HFFc6 (cell line): ENCODE measurements at regions not wholly inside any gene's neighbourhood (a gene's known extent, or its start where the extent isn't known, plus 50 kb on each side); places are given as distances from the start of the nearest gene placed in this dataset.

Experiments used
- DNase-seq: peaks from one replicate; pipeline ENCODE4 v3.0.0-alpha.2; 2018
- H3K27ac Mint-ChIP-seq: 2 replicates; pipeline ENCODE4 v1.8.0; 2020; ENCODE audit warnings: mild to moderate bottlenecking, mixed read lengths
- H3K27me3 Mint-ChIP-seq: 2 replicates; pipeline ENCODE4 v1.8.0; 2021; ENCODE audit warnings: mild to moderate bottlenecking, moderate library complexity, mixed read lengths; ENCODE audit not compliant: insufficient read depth
- H3K36me3 Mint-ChIP-seq: 2 replicates; pipeline ENCODE4 v1.8.0; 2021; ENCODE audit warnings: low read depth, mixed read lengths
- H3K4me1 Mint-ChIP-seq: 2 replicates; pipeline ENCODE4 v1.8.0; 2020; ENCODE audit warnings: low read depth, mixed read lengths
- H3K4me3 Mint-ChIP-seq: 2 replicates; pipeline ENCODE4 v1.8.0; 2020; ENCODE audit warnings: mild to moderate bottlenecking, moderate library complexity, mixed read lengths
- H3K9me3 Mint-ChIP-seq: 2 replicates; pipeline ENCODE4 v1.8.0; 2020; ENCODE audit warnings: mild to moderate bottlenecking, mixed read lengths
- CTCF ChIP-seq: fragments of 200-600 bp; sonication (generic); IDR thresholded peaks from 2 replicates; pipeline ENCODE4 v1.5.0; 2021; ENCODE audit warnings: antibody characterized with exemption, mild to moderate bottlenecking

GRCh38 chr3:81289676-81290075, 471.8 kb downstream of the GBE1 start:
- no peak for DNase-seq
- Mint-ChIP-seq H3K4me1 (peaks cover 9% of the 10 kb centered on the region), H3K27ac (no peak overlapping the region), H3K27me3 (peaks cover 10% of the 10 kb centered on the region), H3K9me3 (no peaks in the 10 kb centered on the region), H3K36me3 (no peaks in the 10 kb centered on the region), H3K4me3 (peak overlapping the region; percentile 64)
- no peak for TF ChIP-seq CTCF

- Mint-ChIP-seq H3K9me3 (no peaks in the 10 kb centered on the region), H3K27ac (peak overlapping the region; percentile 51), H3K36me3 (no peaks in the 10 kb centered on the region), H3K27me3 (peaks cover 3% of the 10 kb centered on the region; the same call in 1 of the 2 replicates), H3K4me1 (peaks cover 51% of the 10 kb centered on the region), H3K4me3 (peak overlapping the region; percentile 76)
- no peak for TF ChIP-seq CTCF
- peak; percentile 13 for DNase-seq
These were observed 481.7 kb downstream of the GBE1 start for GRCh38 chr3:81279481-81280379.

GRCh38 chr3:81277853-81278252, 483.6 kb downstream of the GBE1 start:
- Mint-ChIP-seq H3K27ac (no peak overlapping the region), H3K9me3 (no peaks in the 10 kb centered on the region), H3K4me1 (peaks cover 59% of the 10 kb centered on the region), H3K36me3 (no peaks in the 10 kb centered on the region), H3K4me3 (no peak overlapping the region), H3K27me3 (peaks cover 3% of the 10 kb centered on the region; the same call in 1 of the 2 replicates)
- DNase-seq = no peak
- TF ChIP-seq CTCF = no peak

- H3K4me1 Mint-ChIP-seq = peaks cover 32% of the 10 kb centered on the region
- no peak for DNase-seq
- H3K27ac Mint-ChIP-seq = no peak overlapping the region
- TF ChIP-seq CTCF = no peak
- H3K9me3 Mint-ChIP-seq = no peaks in the 10 kb centered on the region
- H3K4me3 Mint-ChIP-seq = no peak overlapping the region; the same call in 1 of the 2 replicates
- H3K27me3 Mint-ChIP-seq = no peaks in the 10 kb centered on the region
- no peaks in the 10 kb centered on the region for H3K36me3 Mint-ChIP-seq
These were observed 486.8 kb downstream of the GBE1 start for GRCh38 chr3:81274671-81275070.

- H3K4me1 Mint-ChIP-seq = peaks cover 10% of the 10 kb centered on the region
- no peak for TF ChIP-seq CTCF
- H3K4me3 Mint-ChIP-seq = no peak overlapping the region
- H3K36me3 Mint-ChIP-seq = no peaks in the 10 kb centered on the region
- no peak overlapping the region for H3K27ac Mint-ChIP-seq
- H3K9me3 Mint-ChIP-seq = no peaks in the 10 kb centered on the region
- DNase-seq = no peak
- H3K27me3 Mint-ChIP-seq = 0 out of 2 replicates have a peak, but pooled peaks cover 4% of the 10 kb centered on the region
These were observed 490.7 kb downstream of the GBE1 start for GRCh38 chr3:81270603-81271379.
